GM21619 (cell line): ENCODE measurements at regions not wholly inside any gene's neighbourhood (a gene's known extent, or its start where the extent isn't known, plus 50 kb on each side); places are given as distances from the start of the nearest gene placed in this dataset.
"Not testable (repeated sequence)": the region's sequence is repeated elsewhere in the genome, so short reads cannot be mapped to it uniquely, and the experiment has no call there.

ENCODE experiments used
- ATAC-seq: cut with Tn5 transposase; IDR thresholded peaks from one replicate; pipeline ENCODE4 v1.9.1; 2021; ENCODE audit not compliant: unreplicated experiment

DNA sequence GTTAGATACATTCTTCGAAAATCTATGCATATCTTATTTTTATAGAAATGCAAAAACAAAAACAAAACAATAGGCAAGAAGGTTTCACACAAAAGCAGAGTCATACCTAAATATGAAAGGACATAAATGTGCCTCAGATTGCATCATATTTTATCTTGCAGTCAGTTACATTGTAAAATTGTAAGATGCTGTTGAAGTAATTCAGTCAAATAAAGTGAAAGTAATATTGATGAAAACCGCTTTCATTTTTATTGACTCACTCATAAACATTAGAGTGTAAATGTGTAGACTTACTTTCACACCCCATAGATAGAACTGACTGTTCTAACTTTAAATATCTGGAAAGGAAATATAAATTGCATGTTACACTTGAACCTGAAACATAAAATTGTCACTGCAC lies 931.5 kb upstream of the NUDT12 start:
- ATAC-seq: no peak

DNA sequence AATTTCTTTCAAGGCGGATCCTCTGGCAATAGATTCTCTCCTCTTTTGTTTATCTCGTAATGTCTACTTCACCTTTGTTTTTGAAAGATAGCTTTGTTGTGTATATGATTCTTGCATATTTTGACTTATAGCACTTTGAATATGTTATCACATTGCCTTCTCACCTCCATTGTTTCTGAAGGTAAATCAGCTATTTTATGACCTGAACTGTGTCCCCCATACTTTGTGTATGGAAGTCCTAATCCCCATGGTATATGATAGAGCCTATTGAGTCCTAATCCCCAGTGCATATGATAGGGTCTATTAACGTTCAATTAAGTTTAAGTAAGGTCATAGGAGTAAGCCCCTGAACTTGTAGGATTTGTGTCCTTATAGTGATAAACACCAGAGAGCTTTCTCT lies 910.2 kb upstream of the NUDT12 start:
- ATAC-seq: no peak

DNA sequence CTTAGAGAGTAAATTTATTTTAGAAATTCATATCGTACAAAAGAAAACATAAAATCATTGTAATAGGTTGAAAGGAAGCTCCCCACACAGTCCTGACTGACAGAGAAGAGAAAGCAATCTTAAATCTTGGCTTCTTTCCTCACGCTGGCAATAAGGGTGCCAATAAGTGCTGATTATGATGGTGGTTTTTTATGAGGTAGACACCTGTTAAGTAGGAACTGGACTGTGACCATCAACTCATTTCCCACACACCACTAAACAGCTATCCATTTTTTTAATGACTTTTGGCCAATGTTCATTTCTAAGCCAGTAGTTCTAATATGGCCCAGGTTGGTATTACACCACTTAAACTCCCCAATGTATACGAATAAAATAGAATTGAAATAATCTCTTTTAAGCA lies 893.5 kb upstream of the NUDT12 start:
- ATAC-seq: no peak

DNA sequence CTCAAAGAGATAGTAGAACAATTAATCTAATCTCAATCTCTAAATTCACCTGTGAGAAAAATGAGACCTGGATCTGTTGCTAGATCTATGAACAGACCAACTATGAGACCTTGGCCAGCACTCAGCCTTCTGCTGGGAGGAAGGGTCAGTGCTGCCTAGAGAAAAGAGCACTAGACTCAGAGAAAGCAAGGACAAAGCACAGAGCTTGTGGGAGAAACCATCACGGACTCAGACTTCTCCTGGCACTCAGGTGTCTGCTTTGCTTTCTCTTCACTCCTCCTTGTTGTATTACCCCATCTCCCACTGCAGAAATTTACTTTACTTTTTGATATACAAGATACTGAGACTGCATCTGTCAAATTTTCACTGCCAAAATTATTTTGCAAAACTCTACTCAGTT lies 890.0 kb upstream of the NUDT12 start:
- ATAC-seq: no peak

DNA sequence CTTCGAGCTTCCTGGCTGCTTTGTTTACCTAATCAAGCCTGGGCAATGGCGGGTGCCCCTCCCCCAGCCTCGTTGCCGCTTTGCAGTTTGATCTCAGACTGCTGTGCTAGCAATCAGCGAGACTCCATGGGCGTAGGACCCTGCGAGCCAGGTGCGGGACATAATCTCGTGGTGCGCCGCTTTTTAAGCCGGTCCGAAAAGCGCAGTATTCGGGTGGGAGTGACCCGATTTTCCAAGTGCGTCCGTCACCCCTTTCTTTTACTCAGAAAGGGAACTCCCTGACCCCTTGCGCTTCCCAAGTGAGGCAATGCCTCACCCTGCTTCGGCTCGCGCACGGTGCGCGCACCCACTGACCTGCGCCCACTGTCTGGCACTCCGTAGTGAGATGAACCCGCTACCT lies 889.3 kb upstream of the NUDT12 start:
- not testable (repeated sequence) for ATAC-seq

DNA sequence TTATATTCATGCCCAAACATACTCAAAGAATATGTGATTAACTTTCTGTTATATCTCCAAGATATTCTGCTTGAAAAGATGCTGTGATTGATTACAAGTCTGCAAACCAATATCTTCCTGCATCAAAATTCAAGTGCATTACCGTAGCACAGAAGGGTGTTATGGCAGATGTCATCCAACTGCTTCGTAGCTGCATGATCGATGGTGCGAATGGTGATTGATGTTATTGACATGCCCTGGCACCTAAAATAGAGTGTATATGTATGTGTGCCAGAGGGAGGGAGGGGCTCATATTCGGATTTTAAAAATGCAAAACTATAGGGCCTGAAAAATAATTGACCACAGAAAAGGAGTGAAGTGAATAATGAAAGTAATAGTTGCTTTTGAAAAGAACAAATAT lies 882.1 kb upstream of the NUDT12 start:
- ATAC-seq: no peak

DNA sequence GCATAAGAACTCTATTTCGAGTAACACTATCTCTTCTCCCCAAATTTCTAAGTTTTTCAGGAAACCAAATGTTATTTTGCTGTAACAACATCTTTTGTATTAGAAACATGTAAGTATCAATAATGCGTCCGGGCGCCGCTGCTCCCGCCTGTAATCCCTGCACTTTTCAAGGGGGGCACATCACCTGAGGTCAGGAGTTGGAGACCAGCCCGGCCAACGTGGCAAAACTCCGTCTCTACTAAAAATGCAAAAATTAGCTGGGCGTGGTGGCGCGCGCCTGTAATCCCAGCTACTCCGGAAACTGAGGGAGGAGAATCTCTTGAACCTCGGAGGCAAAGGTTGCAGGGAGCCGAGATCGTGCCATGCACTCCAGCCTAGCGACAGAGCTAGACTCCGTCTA lies 881.1 kb upstream of the NUDT12 start:
- no peak for ATAC-seq

DNA sequence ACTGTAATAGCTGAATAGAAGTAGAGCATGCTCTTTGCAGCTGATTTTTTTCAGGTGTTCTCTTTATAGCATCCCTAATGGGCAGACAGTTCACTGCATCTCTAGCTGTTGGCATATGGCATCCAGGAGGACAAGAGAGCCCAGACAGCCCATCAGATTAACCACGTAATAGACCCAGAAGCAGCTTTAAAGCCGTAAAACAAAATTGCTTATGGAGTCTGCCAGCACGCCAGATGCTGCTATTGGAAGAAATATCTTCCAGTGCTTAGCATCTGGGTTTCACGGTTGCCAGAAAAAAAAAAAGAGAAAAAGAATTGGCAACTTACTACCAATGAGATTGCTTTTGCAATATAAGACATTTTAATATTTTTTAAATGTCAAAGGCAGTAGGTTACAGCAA lies 869.4 kb upstream of the NUDT12 start:
- ATAC-seq: no peak

DNA sequence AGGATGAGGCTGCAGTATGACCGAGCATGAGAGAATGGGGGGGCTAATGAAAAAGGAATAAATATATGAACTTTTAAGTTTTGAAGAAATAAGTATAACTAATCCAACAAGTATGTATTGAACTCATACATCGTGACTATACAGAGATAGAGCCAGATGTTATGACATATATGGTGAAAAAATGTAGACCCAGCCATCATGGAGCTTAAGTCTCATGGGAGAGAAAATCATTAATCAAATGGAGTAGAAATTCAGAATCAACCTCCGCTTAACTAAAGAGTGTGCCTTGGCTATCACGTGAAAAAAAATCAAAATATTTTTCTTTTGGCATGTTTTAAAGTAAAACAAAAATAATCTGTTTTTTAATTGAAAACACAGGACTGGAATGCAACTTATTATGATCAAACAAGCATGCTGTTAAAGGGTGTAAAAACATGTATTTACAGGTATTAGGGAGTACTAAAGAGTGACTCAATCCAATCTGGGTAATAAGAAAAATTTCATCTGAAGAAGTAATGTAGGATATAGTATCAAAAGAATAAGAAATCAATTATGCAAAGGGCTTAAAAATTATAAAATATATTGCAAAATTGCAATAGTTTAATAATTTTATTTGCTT lies 868.5 kb upstream of the NUDT12 start:
- no peak for ATAC-seq

DNA sequence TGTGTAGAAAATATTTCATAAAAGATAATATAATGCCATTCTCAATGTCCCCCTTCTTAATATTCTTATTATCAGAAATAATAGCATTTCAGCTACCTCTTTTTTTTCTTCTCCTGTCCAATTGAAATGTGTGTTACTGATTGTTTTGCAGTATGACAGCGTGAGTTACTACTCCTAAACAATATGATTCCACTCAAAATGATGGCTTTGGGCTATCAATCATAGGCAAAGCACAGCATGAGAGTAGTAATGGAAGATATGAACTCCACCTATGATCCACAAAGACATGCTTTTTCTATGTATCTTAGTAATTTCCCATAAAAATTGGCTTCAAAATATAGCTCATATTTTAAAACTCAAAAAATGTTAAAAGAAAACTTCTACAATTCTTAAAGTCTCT lies 867.3 kb upstream of the NUDT12 start:
- no peak for ATAC-seq

DNA sequence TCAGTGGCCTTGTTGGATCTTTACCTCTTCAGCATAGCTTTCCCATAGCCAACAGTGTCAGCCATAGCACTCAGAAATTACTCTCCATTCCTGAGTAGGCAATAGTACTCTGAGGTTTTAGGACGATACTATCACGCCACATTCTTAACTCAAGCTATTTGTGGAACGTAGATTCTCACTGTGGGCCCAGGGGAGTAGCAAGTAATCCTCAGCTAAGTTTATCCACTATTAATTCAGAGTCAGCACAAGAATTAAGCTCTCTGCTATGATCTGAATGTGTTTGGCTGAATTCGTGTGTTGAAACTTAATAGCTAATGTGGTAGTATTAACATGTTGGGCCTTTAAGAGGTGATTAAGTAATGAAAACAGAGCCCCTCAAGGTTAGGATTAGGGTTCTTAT lies 858.8 kb upstream of the NUDT12 start:
- ATAC-seq: no peak

DNA sequence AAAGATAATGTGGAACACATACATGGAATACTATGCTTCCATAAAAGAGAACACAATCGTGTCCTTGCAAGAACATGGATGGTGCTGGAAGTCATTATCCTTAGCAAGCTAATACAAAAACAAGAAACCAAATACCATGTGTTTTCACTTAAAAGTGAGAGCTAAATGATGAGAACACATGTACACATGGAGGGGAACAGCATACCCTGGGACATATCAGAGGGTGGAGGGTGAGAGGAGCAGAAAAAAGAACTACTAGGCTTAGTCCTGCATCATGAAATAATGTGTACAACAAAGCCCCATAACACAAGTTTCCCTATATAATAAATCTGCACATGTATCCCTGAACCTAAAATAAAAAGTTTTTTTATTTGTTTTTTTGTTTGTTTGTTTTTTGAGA lies 855.5 kb upstream of the NUDT12 start:
- no peak for ATAC-seq

DNA sequence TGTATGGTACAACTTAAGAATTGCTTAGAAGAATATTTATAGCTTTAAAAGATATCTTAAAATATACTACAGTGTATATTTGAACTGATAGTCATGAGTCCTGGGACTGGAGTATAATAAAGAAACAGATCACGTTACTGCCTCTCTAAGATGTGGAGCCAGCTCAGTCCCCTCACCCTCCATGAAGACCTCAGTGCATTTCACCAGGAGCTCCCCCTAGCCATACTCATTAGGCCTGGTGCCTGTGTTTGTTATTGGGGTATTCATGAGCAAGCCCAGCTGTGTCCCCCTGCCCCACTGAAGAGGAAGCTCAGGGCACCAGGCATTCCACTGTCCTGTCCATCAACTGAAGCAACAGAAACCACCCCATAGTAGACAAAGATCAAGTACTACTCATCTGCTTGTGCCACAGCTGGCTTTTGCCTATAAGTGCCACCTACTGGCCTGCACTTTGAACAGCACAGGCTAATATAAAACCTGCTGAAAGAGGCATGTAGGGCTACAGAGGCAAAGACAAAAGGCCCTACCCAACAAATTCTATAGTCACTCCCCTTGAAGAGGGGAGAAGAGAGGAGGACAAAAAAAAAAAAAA lies 850.2 kb upstream of the NUDT12 start:
- ATAC-seq: no peak

DNA sequence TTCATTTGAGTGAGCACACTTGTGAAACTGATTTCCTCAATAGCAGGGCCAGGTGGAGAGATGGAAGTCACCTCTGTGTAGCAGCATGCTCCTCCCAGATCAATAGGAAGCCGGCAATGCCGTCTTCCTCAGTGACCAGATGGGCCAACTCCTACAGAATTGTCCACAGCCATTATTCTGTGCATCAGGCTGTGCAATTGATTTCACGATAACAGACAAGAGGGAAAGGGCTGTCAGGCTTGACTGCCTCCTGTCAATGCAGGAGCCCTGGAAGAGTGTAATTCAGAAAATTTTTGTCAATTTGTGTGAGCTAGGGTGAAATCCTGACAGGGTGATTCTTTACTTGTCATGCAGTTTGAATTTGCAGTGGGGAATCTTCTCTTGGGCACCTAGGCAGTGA lies 838.4 kb upstream of the NUDT12 start:
- no peak for ATAC-seq

DNA sequence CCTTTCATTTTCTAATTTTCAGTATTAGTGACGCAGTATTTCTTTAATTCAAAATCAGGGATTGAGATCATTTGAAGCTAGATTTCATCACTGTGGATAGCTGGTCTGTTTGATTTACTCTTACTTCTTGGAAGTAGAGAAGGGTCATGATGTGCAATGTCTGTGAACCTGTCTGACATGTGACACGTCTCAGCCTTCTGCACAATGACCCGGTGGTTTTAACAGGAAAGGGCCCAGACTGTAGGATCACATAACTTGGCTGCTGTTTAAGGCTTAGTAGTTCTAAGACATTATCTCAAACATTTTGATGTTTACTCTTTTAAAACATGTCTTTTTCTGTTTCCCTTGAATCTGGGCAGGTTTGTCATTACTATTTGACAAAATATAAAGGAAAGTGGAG lies 823.3 kb upstream of the NUDT12 start:
- no peak for ATAC-seq

DNA sequence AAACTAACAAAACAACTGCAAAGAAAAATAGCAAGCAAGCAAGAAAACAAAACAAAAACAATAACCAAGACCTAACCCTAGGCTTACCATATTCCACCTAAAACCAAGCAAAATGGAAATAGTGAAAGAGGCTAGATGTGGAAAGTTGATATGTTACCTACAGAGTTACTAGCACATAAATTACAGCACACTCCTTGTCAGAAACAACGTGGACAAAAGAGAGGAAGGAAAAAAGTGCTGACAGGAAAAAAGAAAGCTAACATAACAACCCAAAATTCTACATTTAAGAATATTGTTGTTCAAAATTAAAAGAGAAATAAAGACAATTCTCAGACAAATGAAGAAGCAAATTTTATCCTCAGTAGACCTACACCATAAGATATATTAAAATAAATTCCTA lies 812.8 kb upstream of the NUDT12 start:
- no peak for ATAC-seq

DNA sequence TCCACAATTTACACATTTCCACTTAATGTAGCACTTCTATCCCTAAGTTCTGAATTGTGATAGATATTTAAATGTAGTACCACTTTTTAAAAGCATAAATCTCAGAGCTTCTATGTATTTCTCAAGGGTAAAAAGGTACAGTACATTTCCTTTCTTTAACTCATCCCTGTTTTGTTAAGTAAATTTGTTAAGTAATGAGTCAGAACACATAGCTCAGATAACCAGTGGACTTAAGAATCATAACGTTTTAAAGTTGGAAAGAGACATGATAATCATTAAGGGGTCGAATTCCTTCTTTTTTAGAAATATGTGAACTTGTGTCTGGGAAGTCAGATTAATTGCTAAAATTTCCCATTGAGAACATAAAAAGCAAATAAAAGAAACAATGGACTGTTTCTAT lies 810.2 kb upstream of the NUDT12 start:
- no peak for ATAC-seq

DNA sequence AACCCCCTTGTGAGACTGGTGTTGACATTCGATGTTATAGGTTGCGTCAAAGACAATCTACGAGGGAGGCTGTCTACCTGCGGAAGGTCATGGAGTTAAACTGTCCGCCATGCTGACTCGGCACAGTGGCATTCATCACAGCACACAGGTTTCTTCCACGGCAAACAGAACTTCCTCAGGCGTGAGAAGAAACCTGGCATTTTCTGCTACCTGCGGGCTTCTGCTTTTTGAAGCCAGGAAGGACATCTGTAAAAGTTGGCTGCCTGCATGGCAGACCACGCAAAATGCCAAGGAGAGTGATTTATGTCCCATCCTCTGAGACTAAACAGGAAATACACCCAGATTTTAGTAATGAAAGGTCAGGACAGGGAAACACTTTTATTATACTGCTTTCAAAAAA lies 809.8 kb upstream of the NUDT12 start:
- ATAC-seq: no peak

DNA sequence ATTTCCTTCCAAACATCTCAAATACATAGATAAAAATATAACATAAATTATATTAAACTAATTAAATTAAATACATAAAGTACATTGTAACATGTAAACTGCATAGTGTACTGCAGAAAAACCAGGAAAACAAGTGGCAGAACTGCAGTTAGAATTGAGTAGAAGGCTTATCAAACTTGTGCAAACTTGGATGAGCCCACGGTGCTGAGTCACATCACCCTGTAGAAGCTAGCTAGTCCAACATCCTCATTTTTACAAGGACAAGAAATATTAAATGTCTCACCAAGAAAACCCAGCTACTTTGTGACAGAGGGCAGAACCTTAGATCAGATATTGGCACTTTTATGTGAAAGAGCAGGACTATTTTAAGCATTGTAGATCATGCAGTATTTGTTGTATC lies 807.9 kb upstream of the NUDT12 start:
- ATAC-seq: no peak

DNA sequence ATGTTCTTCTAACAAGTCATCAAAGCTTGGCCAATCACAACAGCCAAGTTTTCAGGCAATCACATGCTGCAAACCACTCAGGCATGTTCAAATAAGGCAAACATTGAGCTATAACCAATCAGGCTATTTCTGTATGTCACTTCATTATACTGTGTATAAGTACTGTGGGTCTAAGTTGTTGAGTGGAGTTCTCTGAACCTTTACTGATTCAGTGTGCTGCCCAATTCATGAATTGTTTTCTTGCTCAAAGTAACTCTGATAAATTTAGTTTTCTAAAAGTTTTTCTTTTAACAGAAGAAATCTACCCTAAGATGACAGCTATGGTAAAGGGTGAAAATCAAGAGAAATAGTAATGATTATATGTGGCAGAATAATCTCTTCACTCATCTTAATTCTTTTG lies 805.4 kb upstream of the NUDT12 start:
- ATAC-seq: no peak

DNA sequence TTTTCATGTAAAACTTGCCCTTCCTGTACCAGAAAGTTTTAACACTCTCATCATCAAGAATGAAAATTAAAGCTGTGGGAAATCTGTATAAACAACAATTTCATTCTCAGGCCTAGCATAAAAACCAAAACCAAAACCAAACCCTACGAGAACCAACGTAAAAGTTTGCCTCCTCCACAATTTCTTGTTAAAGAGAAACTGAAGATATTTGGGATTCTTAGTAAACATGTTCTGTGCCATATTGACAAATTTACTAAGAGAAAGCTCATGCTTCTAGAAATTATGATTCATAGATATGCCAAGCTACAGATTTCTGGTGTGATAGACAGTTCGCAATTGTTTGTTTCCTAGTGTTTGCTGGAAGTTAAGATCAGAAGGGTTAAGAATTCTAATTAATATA lies 801.0 kb upstream of the NUDT12 start:
- no peak for ATAC-seq

DNA sequence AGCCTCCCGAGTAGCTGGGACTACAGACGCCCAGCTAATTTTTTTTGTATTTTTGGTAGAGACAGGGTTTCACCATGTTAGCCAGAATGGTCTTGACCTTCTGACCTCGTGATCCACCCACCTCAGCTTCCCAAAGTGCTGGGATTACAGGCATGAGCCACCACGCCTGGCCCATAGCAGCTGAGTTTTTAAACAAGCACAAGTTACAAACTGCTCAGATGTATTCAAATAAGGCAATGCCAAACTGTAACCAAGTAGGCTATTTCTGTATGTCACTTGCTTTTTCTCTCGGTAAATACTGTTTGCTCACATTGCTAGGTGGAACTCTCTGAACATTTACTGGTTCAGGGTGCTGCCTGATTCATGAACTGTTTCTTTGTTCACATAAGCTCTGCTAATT lies 799.3 kb upstream of the NUDT12 start:
- no peak for ATAC-seq

DNA sequence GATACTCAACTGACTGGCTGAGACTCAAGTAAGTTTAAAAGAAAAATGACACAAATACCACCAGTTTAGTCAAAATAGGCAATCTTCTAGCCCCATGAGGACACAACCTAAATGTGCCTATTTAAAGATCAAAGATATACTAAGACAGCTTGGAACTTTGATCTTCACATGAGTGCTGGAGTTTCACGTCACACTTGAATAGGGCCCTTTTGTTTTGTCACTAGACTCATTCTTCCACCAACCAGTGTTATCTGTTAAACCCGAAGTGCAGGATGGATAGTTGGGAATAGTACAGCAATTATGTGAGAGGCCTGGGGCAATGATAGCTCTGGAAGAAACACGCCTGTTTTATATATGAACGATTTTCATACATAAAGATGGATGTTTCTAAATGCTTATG lies 792.8 kb upstream of the NUDT12 start:
- no peak for ATAC-seq
